ENCODE measurements at regions not wholly inside any gene's neighbourhood (a gene's known extent, or its start where the extent isn't known, plus 50 kb on each side); places are given as distances from the start of the nearest gene placed in this dataset.

GRCh38 chr21:32103361-32103760 lies 175.5 kb downstream of the MIS18A start:
- WGBS (ENCODE audit: insufficient coverage) = no CpG with 5 or more reads among the region's 1 CpG
- Histone ChIP-seq H3K27ac (ENCODE audit: low read length in 2 of 2) (no peak overlapping the region), H3K36me3 (replicated peaks in 1 of 2; ENCODE audit: control extremely low read depth in 1 of 2, control insufficient read depth in 1 of 2, extremely low read depth in 1 of 2, insufficient read depth in 2 of 2, low read length in 1 of 2) (no peaks in the 10 kb centered on the region), H3K9me3 (ENCODE audit: control extremely low read depth in 1 of 3, control insufficient read depth in 2 of 3, insufficient read depth in 1 of 3, low read length in 2 of 3) (no peaks in the 10 kb centered on the region), H3K4me2 (replicated peaks; ENCODE audit: low read depth, low read length, poor library complexity, severe bottlenecking) (no peak overlapping the region), H3K4me1 (ENCODE audit: control insufficient read depth in 2 of 2, insufficient read depth in 2 of 2, low read length in 2 of 2) (no peaks in the 10 kb centered on the region), H2AFZ (ENCODE audit: insufficient read depth, low read depth, low read length, poor library complexity, severe bottlenecking) (no peak overlapping the region), H3K79me2 (ENCODE audit: control insufficient read depth, insufficient read depth, low read length) (no peaks in the 10 kb centered on the region), H3K4me3 (ENCODE audit: control extremely low read depth in 1 of 5, extremely low read depth in 1 of 5, insufficient read depth in 1 of 5, low read depth in 2 of 5, low read length in 4 of 5) (no peak overlapping the region), H4K20me1 (ENCODE audit: control insufficient read depth, insufficient read depth, low read length, poor library complexity, severe bottlenecking) (no peaks in the 10 kb centered on the region), H3K9ac (ENCODE audit: low read length) (no peak overlapping the region), H3K27me3 (replicated peaks in 1 of 4; ENCODE audit: control extremely low read depth in 1 of 4, control insufficient read depth in 3 of 4, insufficient read depth in 4 of 4, low read length in 3 of 4) (no peaks in the 10 kb centered on the region)
- CTCF ChIA-PET = interaction anchor here (0.6 kb wide), 1 partner anchor 751 kb away, joined by 4 read pairs; no protein-coding TSS in a partner anchor
- no peak for TF ChIP-seq CTCF (IDR thresholded peaks at IDR 0.05)
- no peak for TF ChIP-seq EZH2 (IDR thresholded peaks at IDR 0.05; ENCODE audit: borderline replicate concordance, insufficient read depth, low read depth, low read length, poor library complexity, severe bottlenecking)
- no peak overlapping the region for H3K4me3 Mint-ChIP-seq
- ATAC-seq (ENCODE audit: low read depth) (no peak), DNase-seq (no peak)
- intact Hi-C loops (cut with micrococcal nuclease) = no loop called here
- H3K9me3 Mint-ChIP-seq (ENCODE audit: insufficient read depth) = no peaks in the 10 kb centered on the region
- H3K27me3 Mint-ChIP-seq = no peaks in the 10 kb centered on the region
- no peaks in the 10 kb centered on the region for H3K4me1 Mint-ChIP-seq
- H3K27ac Mint-ChIP-seq = no peak overlapping the region
- POLR2A ChIA-PET = no interaction called here

GRCh38 chr21:32102426-32102825 lies 176.4 kb downstream of the MIS18A start:
- Histone ChIP-seq H3K36me3 (replicated peaks in 1 of 2; ENCODE audit: control extremely low read depth in 1 of 2, control insufficient read depth in 1 of 2, extremely low read depth in 1 of 2, insufficient read depth in 2 of 2, low read length in 1 of 2) (no peaks in the 10 kb centered on the region), H3K4me2 (replicated peaks; ENCODE audit: low read depth, low read length, poor library complexity, severe bottlenecking) (no peak overlapping the region), H3K9me3 (ENCODE audit: control extremely low read depth in 1 of 3, control insufficient read depth in 2 of 3, insufficient read depth in 1 of 3, low read length in 2 of 3) (no peaks in the 10 kb centered on the region), H3K27ac (ENCODE audit: low read length in 2 of 2) (no peak overlapping the region), H4K20me1 (ENCODE audit: control insufficient read depth, insufficient read depth, low read length, poor library complexity, severe bottlenecking) (no peaks in the 10 kb centered on the region), H2AFZ (ENCODE audit: insufficient read depth, low read depth, low read length, poor library complexity, severe bottlenecking) (no peak overlapping the region), H3K27me3 (replicated peaks in 1 of 4; ENCODE audit: control extremely low read depth in 1 of 4, control insufficient read depth in 3 of 4, insufficient read depth in 4 of 4, low read length in 3 of 4) (no peaks in the 10 kb centered on the region), H3K9ac (ENCODE audit: low read length) (no peak overlapping the region), H3K79me2 (ENCODE audit: control insufficient read depth, insufficient read depth, low read length) (no peaks in the 10 kb centered on the region), H3K4me3 (ENCODE audit: control extremely low read depth in 1 of 5, extremely low read depth in 1 of 5, insufficient read depth in 1 of 5, low read depth in 2 of 5, low read length in 4 of 5) (no peak overlapping the region), H3K4me1 (ENCODE audit: control insufficient read depth in 2 of 2, insufficient read depth in 2 of 2, low read length in 2 of 2) (no peaks in the 10 kb centered on the region)
- H3K27me3 Mint-ChIP-seq = peaks cover 5% of the 10 kb centered on the region
- TF ChIP-seq EZH2 (IDR thresholded peaks at IDR 0.05; ENCODE audit: borderline replicate concordance, insufficient read depth, low read depth, low read length, poor library complexity, severe bottlenecking) (no peak), CTCF (IDR thresholded peaks at IDR 0.05) (no peak)
- ATAC-seq (ENCODE audit: low read depth) (no peak), DNase-seq (no peak)
- H3K4me1 Mint-ChIP-seq = no peaks in the 10 kb centered on the region
- no peaks in the 10 kb centered on the region for H3K9me3 Mint-ChIP-seq (ENCODE audit: insufficient read depth)
- H3K4me3 Mint-ChIP-seq = no peak overlapping the region
- ChIA-PET CTCF (no interaction called here), POLR2A (no interaction called here)
- no peak overlapping the region for H3K27ac Mint-ChIP-seq
- intact Hi-C loops (cut with micrococcal nuclease) = no loop called here
- WGBS (ENCODE audit: insufficient coverage) = no CpG with 5 or more reads among the region's 1 CpG
